HCT116 (cell line): ENCODE measurements at regions not wholly inside any gene's neighbourhood (a gene's known extent, or its start where the extent isn't known, plus 50 kb on each side); places are given as distances from the start of the nearest gene placed in this dataset.

Experiments used
- ATAC-seq: fragments of 200-7000 bp; cut with Tn5 transposase; 2 replicates; pipeline ENCODE4 v1.9.1; 2020; ENCODE audit warnings: mild to moderate bottlenecking, moderate library complexity
- BruUV-seq: library from RNA; stranded (reverse); fragments of 400-500 nt; replicated peaks from 2 replicates; lab custom pipeline; 2021; lab: Mats Ljungman, UMichigan
- CTCF ChIA-PET: fragments of 300-600 bp; sonication (Branson Sonifier 250); formaldehyde crosslinking; loops from one replicate; lab custom pipeline; 2021; ENCODE audit warnings: antibody characterized with exemption; lab: Charles Lee
- POLR2A ChIA-PET: fragments of 300-600, 350-600 bp; sonication (Branson Sonifier 250); formaldehyde crosslinking; loops from one replicate; lab custom pipeline; 2021; ENCODE audit warnings: antibody characterized with exemption; lab: Charles Lee
- RAD21 ChIA-PET, 2 experiments: fragments of 300-600 bp; sonication (Branson Sonifier 250); formaldehyde crosslinking; loops; one replicate each; lab custom pipeline; 2023; ENCODE audit warnings: low total read pairs in 2 of 2; ENCODE audit not compliant: uncharacterized antibody in 2 of 2, unreplicated experiment in 2 of 2, low non-redundant PET in 1 of 2; lab: Charles Lee
- DNase-seq: peaks from one replicate; pipeline ENCODE4 v3.0.0-alpha.2; 2010; ENCODE audit warnings: low read depth, low spot score
- H2AFZ ChIP-seq: fragments of 200-600 bp; shearing (Covaris generic), sonication (generic); 2 replicates; pipeline ENCODE4 v1.6.1; 2017; ENCODE audit warnings: low read depth, mixed run types, mixed read lengths, antibody characterized with exemption, low read length; ENCODE audit not compliant: poor library complexity, severe bottlenecking
- H3K27ac ChIP-seq: 2 replicates; pipeline ENCODE4 v1.5.1; 2012; ENCODE audit warnings: low read depth, low read length
- H3K27me3 ChIP-seq: fragments of 200-600 bp; sonication (generic); 2 replicates; pipeline ENCODE4 v1.6.1; 2016; ENCODE audit warnings: mixed run types, low read length, mixed read lengths; ENCODE audit not compliant: insufficient read depth
- H3K36me3 ChIP-seq, 2 experiments: fragments of 200-500 bp in 1 of 2; fragments of 200-600 bp in 1 of 2; sonication (Bioruptor generic) in 1 of 2; sonication (generic) in 1 of 2; 2 replicates each; pipeline versions ENCODE4 v1.5.1 to v1.6.1; 2014 to 2016; ENCODE audit warnings: low read length in 2 of 2, inconsistent platforms in 1 of 2, mixed read lengths in 1 of 2, mixed run types in 1 of 2; ENCODE audit not compliant: insufficient read depth in 2 of 2, control insufficient read depth in 1 of 2
- H3K4me1 ChIP-seq, 2 experiments: fragments of 200-600 bp in 1 of 2; sonication (generic) in 1 of 2; 2 replicates each; pipeline versions ENCODE4 v1.5.1 to v1.6.1; 2012 to 2017; ENCODE audit warnings: low read length in 2 of 2, inconsistent platforms in 1 of 2, mild to moderate bottlenecking in 1 of 2, mixed read lengths in 1 of 2, mixed run types in 1 of 2, moderate library complexity in 1 of 2; ENCODE audit not compliant: insufficient read depth in 2 of 2, control insufficient read depth in 1 of 2
- H3K4me2 ChIP-seq: fragments of 200-600 bp; sonication (generic); 2 replicates; pipeline ENCODE4 v1.6.1; 2017; ENCODE audit warnings: mixed run types, low read length, mixed read lengths
- H3K4me3 ChIP-seq, 2 experiments: fragments of 200-600 bp in 1 of 2; sonication (generic) in 1 of 2; replicated peaks in 1 of 2; 2 replicates each; pipeline ENCODE4 v1.5.1; 2011 to 2016; ENCODE audit warnings: low read length in 2 of 2, control low read depth in 1 of 2, low read depth in 1 of 2, mild to moderate bottlenecking in 1 of 2, mixed read lengths in 1 of 2, mixed run types in 1 of 2
- H3K79me2 ChIP-seq: fragments of 200-600 bp; sonication (generic); 2 replicates; pipeline ENCODE4 v1.6.1; 2017; ENCODE audit warnings: mild to moderate bottlenecking, mixed run types, low read length, moderate library complexity, mixed read lengths; ENCODE audit not compliant: insufficient read depth
- H3K9ac ChIP-seq: fragments of 200-600 bp; sonication (generic); 2 replicates; pipeline ENCODE4 v1.6.1; 2016; ENCODE audit warnings: low read length, mixed read lengths
- H3K9me2 ChIP-seq: fragments of 200-600 bp; sonication (generic), shearing (Covaris generic); 2 replicates; pipeline ENCODE4 v1.6.1; 2017; ENCODE audit warnings: mixed run types, mild to moderate bottlenecking, moderate library complexity; ENCODE audit not compliant: insufficient read depth
- H3K9me3 ChIP-seq, 2 experiments: fragments of 200-500 bp in 1 of 2; fragments of 200-600 bp in 1 of 2; sonication (Bioruptor generic) in 1 of 2; sonication (generic) in 1 of 2; 2 replicates each; pipeline ENCODE4 v1.6.1; 2014 to 2017; ENCODE audit warnings: low read length in 2 of 2, mixed read lengths in 2 of 2, inconsistent platforms in 1 of 2, low read depth in 1 of 2, mild to moderate bottlenecking in 1 of 2, mixed run types in 1 of 2, moderate library complexity in 1 of 2; ENCODE audit not compliant: control insufficient read depth in 1 of 2, insufficient read depth in 1 of 2
- H4K20me1 ChIP-seq: fragments of 200-600 bp; sonication (generic), shearing (Covaris generic); 2 replicates; pipeline ENCODE4 v1.6.1; 2017; ENCODE audit warnings: mixed run types, mild to moderate bottlenecking, moderate library complexity; ENCODE audit not compliant: insufficient read depth
- CBX3 ChIP-seq: IDR thresholded peaks from 2 replicates; pipeline ENCODE4 v1.6.1; 2012; ENCODE audit warnings: low read depth
- CTCF ChIP-seq, 3 experiments: fragments of 200-600 bp in 1 of 3; sonication (generic) in 1 of 3; IDR thresholded peaks in 2 of 3; conservative IDR thresholded peaks in 1 of 3; 2 replicates each; pipeline ENCODE4 v1.5.1; 2012 to 2017; ENCODE audit warnings: low read depth in 2 of 3, low read length in 2 of 3, antibody characterized with exemption in 1 of 3, borderline replicate concordance in 1 of 3, control low read depth in 1 of 3, mild to moderate bottlenecking in 1 of 3, mixed read lengths in 1 of 3, mixed run types in 1 of 3, moderate library complexity in 1 of 3; ENCODE audit not compliant: insufficient read depth in 1 of 3
- EGR1 ChIP-seq: IDR thresholded peaks from 2 replicates; pipeline ENCODE4 v1.6.1; 2012; ENCODE audit warnings: low read depth
- ELF1 ChIP-seq: IDR thresholded peaks from 2 replicates; pipeline ENCODE4 v1.6.1; 2012; ENCODE audit warnings: low read depth, borderline replicate concordance
- FOSL1 ChIP-seq: IDR thresholded peaks from 2 replicates; pipeline ENCODE4 v1.6.1; 2012; ENCODE audit warnings: low read depth
- JUND ChIP-seq: IDR thresholded peaks from 2 replicates; pipeline ENCODE4 v1.6.1; 2012
- MAX ChIP-seq: IDR thresholded peaks from 2 replicates; pipeline ENCODE4 v1.6.1; 2012
- POLR2A ChIP-seq: IDR thresholded peaks from 2 replicates; pipeline ENCODE4 v1.7.0; 2011; ENCODE audit warnings: borderline replicate concordance; ENCODE audit not compliant: insufficient read depth, insufficient read length; ENCODE audit errors: extremely low read depth
- POLR2AphosphoS5 ChIP-seq: IDR thresholded peaks from 2 replicates; pipeline ENCODE4 v1.6.1; 2011; ENCODE audit warnings: mild to moderate bottlenecking, low read depth, low read length, moderate library complexity
- RAD21 ChIP-seq: IDR thresholded peaks from 2 replicates; pipeline ENCODE4 v1.6.1; 2012; ENCODE audit warnings: low read depth, mild to moderate bottlenecking
- SIN3A ChIP-seq: IDR thresholded peaks from 2 replicates; pipeline ENCODE4 v1.6.1; 2012; ENCODE audit warnings: low read depth
- SRF ChIP-seq: IDR thresholded peaks from 2 replicates; pipeline ENCODE4 v1.6.1; 2012; ENCODE audit warnings: low read depth
- YY1 ChIP-seq: IDR thresholded peaks from 2 replicates; pipeline ENCODE4 v1.6.1; 2011; ENCODE audit warnings: low read length, low read depth, moderate library complexity, mild to moderate bottlenecking; ENCODE audit not compliant: insufficient replicate concordance; ENCODE audit errors: extremely low read depth
- ZNF274 ChIP-seq: fragments of 200-500 bp; sonication (Bioruptor generic); IDR thresholded peaks from 2 replicates; pipeline ENCODE4 v1.6.1; 2014; ENCODE audit warnings: mild to moderate bottlenecking, low read depth, low read length, inconsistent platforms
- intact Hi-C: fragments of 100-400 bp; cut with micrococcal nuclease; formaldehyde crosslinking; loops from 2 replicates; pipeline ENCODE4 v1.10.0; 2022

DNA sequence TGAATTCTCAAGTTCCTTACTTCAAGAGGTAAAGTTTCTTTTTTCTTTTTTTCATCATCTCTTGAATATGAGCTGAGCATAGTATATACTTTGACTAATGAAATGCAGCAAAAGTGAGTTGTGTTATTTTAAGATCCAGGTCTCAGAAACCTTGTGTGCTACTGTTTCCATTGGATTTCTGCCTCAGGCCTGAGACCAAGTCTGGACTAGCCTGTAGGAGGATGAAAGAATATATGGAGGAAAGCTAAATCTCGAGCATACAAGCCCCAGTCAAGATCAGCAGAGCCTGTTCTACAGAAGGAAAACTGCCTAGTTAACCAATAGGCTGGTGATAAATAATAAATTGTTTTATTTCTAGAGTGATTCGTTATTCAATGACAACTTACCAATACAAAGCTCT lies 652.5 kb downstream of the C12orf50 start:
- intact Hi-C loops = no loop called here
- DNase-seq (no peak), ATAC-seq (no peak)
- Histone ChIP-seq H3K79me2 (no peaks in the 10 kb centered on the region), H3K4me2 (no peak overlapping the region), H3K9me3 (no peaks in the 10 kb centered on the region), H2AFZ (no peak overlapping the region), H3K36me3 (no peaks in the 10 kb centered on the region), H3K9me2 (no peaks in the 10 kb centered on the region), H3K9ac (no peak overlapping the region), H4K20me1 (no peaks in the 10 kb centered on the region), H3K27me3 (no peaks in the 10 kb centered on the region), H3K4me3 (no peak overlapping the region), H3K4me1 (no peaks in the 10 kb centered on the region), H3K27ac (no peak overlapping the region)
- no peak for TF ChIP-seq POLR2A
- no peak for TF ChIP-seq RAD21
- TF ChIP-seq MAX = no peak
- TF ChIP-seq POLR2AphosphoS5 = no peak
- TF ChIP-seq YY1 = no peak
- no peak for TF ChIP-seq SRF
- no peak for TF ChIP-seq SIN3A
- TF ChIP-seq FOSL1 = no peak
- TF ChIP-seq CTCF (IDR thresholded peaks at IDR 0.05 in 2 of 3, conservative IDR thresholded peaks at IDR 0.05 in 1 of 3; ENCODE audit: borderline replicate concordance in 1 of 3, insufficient read depth in 1 of 3, low read depth in 2 of 3, low read length in 2 of 3) = no peak
- TF ChIP-seq JUND = no peak
- TF ChIP-seq CBX3 = no peak
- TF ChIP-seq ELF1 = no peak
- no peak for TF ChIP-seq EGR1
- TF ChIP-seq ZNF274 = no peak
- ChIA-PET POLR2A (no interaction called here), CTCF (no interaction called here), RAD21 (no interaction called here)
- no TSS peak for BruUV-seq
